ENCODE measurements at regions not wholly inside any gene's neighbourhood (a gene's known extent, or its start where the extent isn't known, plus 50 kb on each side); places are given as distances from the start of the nearest gene placed in this dataset.
"Not testable (repeated sequence)": the region's sequence is repeated elsewhere in the genome, so short reads cannot be mapped to it uniquely, and the experiment has no call there.

DNA sequence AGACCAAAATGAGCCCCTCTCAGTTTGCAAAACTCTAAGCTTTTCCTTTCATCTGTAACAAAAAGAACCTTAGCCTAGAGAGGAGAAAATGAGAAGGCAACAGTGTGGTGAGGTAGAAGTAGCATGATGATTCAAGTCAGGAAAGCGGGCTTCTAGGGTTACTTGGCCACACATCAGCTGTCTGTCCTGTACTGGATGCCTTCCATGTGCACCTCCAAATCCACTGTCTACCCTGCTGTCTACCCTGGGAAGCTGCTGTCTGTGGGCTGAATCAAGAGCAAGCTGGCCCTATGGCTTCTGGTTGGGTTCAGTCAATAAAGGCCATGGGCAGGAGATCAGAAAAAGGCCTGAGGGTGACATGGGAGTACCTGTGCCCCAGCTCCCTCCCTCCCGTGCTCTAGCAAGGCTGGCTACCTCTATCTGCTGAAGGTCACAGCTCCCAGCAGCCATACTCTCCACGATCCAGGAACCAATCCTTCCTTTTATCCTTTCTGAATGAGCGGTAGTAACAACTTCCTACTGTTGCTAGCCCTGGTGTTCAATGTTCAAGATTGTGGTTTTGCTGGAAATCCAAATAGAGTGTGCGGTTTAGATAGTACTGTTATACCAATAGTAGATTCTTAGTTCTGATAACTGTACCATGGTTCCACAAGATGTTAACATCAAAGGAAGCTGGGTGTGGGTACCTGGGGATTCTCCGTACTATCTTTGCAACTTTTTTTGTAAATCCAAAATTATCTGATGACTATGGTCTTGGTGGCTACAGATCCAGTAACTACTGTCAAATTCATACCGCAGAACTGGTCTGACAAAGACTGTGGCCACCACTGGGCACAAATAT is 191.0 kb downstream of the ESM1 start:
- intact Hi-C loops (cut with micrococcal nuclease; ENCODE audit: unreplicated experiment), result no loop called here
- no peaks in the 10 kb centered on the region for H3K9me2 ChIP-seq (ENCODE audit: insufficient read depth)
- CTCF ChIA-PET, result no interaction called here
- peaks cover 18% of the 10 kb centered on the region for H3K4me1 ChIP-seq (replicated peaks; ENCODE audit: insufficient read depth)
- no peaks in the 10 kb centered on the region for H4K20me1 ChIP-seq (ENCODE audit: insufficient read depth)
- peaks cover 7% of the 10 kb centered on the region; the same call in 1 of the 2 replicates for H3F3A ChIP-seq (ENCODE audit: insufficient read depth, low read depth)
- no peak overlapping the region for H2AFZ ChIP-seq
- H3K4me3 ChIP-seq, result no peak overlapping the region
- TF ChIP-seq EZH2 (IDR thresholded peaks at IDR 0.05; ENCODE audit: low read depth), result no peak
- TF ChIP-seq, protein P1, sequence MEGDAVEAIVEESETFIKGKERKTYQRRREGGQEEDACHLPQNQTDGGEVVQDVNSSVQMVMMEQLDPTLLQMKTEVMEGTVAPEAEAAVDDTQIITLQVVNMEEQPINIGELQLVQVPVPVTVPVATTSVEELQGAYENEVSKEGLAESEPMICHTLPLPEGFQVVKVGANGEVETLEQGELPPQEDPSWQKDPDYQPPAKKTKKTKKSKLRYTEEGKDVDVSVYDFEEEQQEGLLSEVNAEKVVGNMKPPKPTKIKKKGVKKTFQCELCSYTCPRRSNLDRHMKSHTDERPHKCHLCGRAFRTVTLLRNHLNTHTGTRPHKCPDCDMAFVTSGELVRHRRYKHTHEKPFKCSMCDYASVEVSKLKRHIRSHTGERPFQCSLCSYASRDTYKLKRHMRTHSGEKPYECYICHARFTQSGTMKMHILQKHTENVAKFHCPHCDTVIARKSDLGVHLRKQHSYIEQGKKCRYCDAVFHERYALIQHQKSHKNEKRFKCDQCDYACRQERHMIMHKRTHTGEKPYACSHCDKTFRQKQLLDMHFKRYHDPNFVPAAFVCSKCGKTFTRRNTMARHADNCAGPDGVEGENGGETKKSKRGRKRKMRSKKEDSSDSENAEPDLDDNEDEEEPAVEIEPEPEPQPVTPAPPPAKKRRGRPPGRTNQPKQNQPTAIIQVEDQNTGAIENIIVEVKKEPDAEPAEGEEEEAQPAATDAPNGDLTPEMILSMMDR (conservative IDR thresholded peaks at IDR 0.05), result no peak
- BruUV-seq (replicated peaks), result no TSS peak
- no peak overlapping the region for H3K27ac ChIP-seq
- H3K79me2 ChIP-seq (ENCODE audit: low read depth), result no peaks in the 10 kb centered on the region
- POLR2A ChIA-PET (ENCODE audit: unreplicated experiment), result no interaction called here
- no peaks in the 10 kb centered on the region for H3K9me3 ChIP-seq (ENCODE audit: insufficient read depth, low read depth)
- H3K4me2 ChIP-seq, result peak overlapping the region; percentile 34
- H3K27me3 ChIP-seq (ENCODE audit: insufficient read depth, low read depth), result no peaks in the 10 kb centered on the region
- no peak for DNase-seq
- H3K36me3 ChIP-seq (ENCODE audit: low read depth), result no peaks in the 10 kb centered on the region

DNA sequence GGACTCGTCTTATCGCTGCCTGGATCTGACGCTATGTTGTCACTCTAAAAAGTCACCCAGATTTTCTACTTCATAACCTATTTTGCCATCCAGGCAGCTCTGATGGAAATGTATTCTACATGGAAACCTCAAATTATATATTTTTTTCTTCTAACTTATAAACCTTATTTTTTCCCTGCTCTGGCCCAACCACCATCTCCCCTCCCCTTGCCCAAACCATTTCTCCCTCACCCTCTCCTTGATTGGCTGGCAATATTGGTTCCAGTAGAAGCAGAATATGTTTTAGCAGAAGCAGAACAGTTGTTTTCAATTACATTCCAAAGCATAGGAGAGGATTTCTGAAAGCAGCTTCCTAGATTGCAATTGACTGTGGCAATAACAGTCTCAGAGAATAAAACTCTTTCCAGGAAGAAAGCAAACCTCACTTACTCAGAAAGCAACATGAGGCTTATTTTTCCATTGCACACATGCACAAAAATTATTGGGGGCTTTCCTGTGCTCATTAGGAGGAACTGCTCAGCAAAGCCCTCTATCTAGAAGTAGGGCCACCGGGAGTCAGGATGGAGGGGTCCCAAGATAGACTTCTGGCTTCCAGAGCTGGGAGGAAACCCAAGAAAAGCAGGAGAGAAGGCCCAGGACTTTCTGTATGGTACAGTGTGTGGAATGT is 191.8 kb downstream of the ESM1 start:
- intact Hi-C loops (cut with micrococcal nuclease; ENCODE audit: unreplicated experiment), result no loop called here
- no TSS peak for BruUV-seq (replicated peaks)
- Histone ChIP-seq H3K9me3 (ENCODE audit: insufficient read depth, low read depth) (no peaks in the 10 kb centered on the region), H3F3A (ENCODE audit: insufficient read depth, low read depth) (peaks cover 7% of the 10 kb centered on the region; the same call in 1 of the 2 replicates), H3K36me3 (ENCODE audit: low read depth) (no peaks in the 10 kb centered on the region), H3K27me3 (ENCODE audit: insufficient read depth, low read depth) (no peaks in the 10 kb centered on the region), H3K9me2 (ENCODE audit: insufficient read depth) (no peaks in the 10 kb centered on the region), H3K4me2 (no peak overlapping the region), H4K20me1 (ENCODE audit: insufficient read depth) (no peaks in the 10 kb centered on the region), H2AFZ (no peak overlapping the region), H3K4me3 (no peak overlapping the region), H3K4me1 (replicated peaks; ENCODE audit: insufficient read depth) (peaks cover 18% of the 10 kb centered on the region), H3K79me2 (ENCODE audit: low read depth) (no peaks in the 10 kb centered on the region), H3K27ac (no peak overlapping the region)
- POLR2A ChIA-PET (ENCODE audit: unreplicated experiment), result no interaction called here
- CTCF ChIA-PET, result no interaction called here
- DNase-seq, result no peak
- no peak for TF ChIP-seq EZH2 (IDR thresholded peaks at IDR 0.05; ENCODE audit: low read depth)
- TF ChIP-seq, protein P1 (conservative IDR thresholded peaks at IDR 0.05), result no peak

DNA sequence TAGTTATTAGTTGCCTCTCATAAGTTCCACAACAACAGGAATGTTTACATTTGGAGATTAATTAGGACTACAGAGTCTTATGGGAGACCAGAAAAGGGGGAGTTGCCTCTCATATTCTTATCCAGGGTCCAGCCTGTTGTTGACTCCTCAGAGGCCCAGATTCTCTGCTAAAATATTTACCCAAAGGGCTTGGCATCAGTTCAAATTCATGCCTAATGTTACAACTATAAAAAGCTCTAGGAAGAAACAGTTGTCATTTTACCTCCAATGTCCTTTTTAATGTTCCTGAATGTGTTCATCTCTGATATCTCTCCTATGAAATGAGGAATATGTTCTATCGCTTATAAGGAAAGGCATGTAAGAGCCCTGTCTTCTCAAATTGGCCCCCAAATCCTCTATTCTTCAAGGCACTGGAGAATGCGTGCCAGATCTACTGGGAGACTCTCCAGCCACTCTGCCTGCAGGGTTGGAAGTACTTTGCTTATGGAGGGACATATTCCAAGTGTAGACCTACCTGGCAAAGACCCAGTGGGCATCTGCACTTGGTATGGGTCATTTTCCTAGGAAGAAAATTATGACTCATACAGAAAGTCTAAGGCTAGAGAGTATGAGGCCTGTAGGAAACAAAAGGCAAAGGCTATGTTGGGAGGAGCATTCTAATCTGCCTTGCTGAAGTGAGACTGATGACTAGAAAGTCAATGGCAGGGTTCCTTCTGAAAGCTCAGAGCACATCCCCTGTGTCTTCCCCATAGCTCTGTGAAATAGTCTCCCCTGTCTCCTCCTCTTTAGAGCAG is 192.6 kb downstream of the ESM1 start:
- H3K4me3 ChIP-seq, result no peak overlapping the region
- H3K79me2 ChIP-seq (ENCODE audit: low read depth), result no peaks in the 10 kb centered on the region
- CTCF ChIA-PET, result interaction anchor here (0.6 kb wide), 1 partner anchor 29 kb away, joined by 3 read pairs; no protein-coding TSS in a partner anchor
- intact Hi-C loops (cut with micrococcal nuclease; ENCODE audit: unreplicated experiment), result no loop called here
- no peaks in the 10 kb centered on the region for H3K36me3 ChIP-seq (ENCODE audit: low read depth)
- no peaks in the 10 kb centered on the region for H3K9me3 ChIP-seq (ENCODE audit: insufficient read depth, low read depth)
- peaks cover 7% of the 10 kb centered on the region; the same call in 1 of the 2 replicates for H3F3A ChIP-seq (ENCODE audit: insufficient read depth, low read depth)
- H4K20me1 ChIP-seq (ENCODE audit: insufficient read depth), result no peaks in the 10 kb centered on the region
- TF ChIP-seq, protein P1 (conservative IDR thresholded peaks at IDR 0.05), result no peak
- TF ChIP-seq EZH2 (IDR thresholded peaks at IDR 0.05; ENCODE audit: low read depth), result no peak
- no peak for DNase-seq
- no peaks in the 10 kb centered on the region for H3K9me2 ChIP-seq (ENCODE audit: insufficient read depth)
- H3K27me3 ChIP-seq (ENCODE audit: insufficient read depth, low read depth), result no peaks in the 10 kb centered on the region
- no peak overlapping the region for H3K27ac ChIP-seq
- BruUV-seq (replicated peaks), result no TSS peak
- no peak overlapping the region for H2AFZ ChIP-seq
- POLR2A ChIA-PET (ENCODE audit: unreplicated experiment), result no interaction called here
- peaks cover 18% of the 10 kb centered on the region for H3K4me1 ChIP-seq (replicated peaks; ENCODE audit: insufficient read depth)
- H3K4me2 ChIP-seq, result no peak overlapping the region

DNA sequence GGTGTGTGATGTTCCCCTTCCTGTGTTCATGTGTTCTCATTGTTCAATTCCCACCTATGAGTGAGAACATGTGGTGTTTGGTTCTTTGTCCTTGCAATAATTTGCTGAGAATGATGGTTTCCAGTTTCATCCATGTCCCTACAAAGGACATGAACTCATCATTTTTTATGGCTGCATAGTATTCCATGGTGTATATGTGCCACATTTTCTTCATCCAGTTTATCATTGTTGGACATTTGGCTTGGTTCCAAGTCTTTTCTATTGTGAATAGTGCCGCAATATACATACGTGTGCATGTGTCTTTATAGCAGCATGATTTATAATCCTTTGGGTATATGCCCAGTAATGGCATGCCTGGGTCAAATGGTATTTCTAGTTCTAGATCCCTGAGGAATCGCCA is 197.5 kb downstream of the ESM1 start:
- H3K4me3 ChIP-seq; CTCF ChIA-PET; H3K9me2 ChIP-seq (ENCODE audit: insufficient read depth): not testable (repeated sequence)

More for the DNA sequence above, 197.5 kb downstream of the ESM1 start:
- H3K4me1 ChIP-seq (replicated peaks; ENCODE audit: insufficient read depth); H3K27ac ChIP-seq; H3K27me3 ChIP-seq (ENCODE audit: insufficient read depth, low read depth); H3F3A ChIP-seq (ENCODE audit: insufficient read depth, low read depth); DNase-seq; H3K36me3 ChIP-seq (ENCODE audit: low read depth); H3K4me2 ChIP-seq; H3K9me3 ChIP-seq (ENCODE audit: insufficient read depth, low read depth); H2AFZ ChIP-seq; BruUV-seq (replicated peaks); POLR2A ChIA-PET (ENCODE audit: unreplicated experiment); intact Hi-C loops (cut with micrococcal nuclease; ENCODE audit: unreplicated experiment); H4K20me1 ChIP-seq (ENCODE audit: insufficient read depth); H3K79me2 ChIP-seq (ENCODE audit: low read depth): not testable (repeated sequence)

All from PC-9 (cell line).